Ascending aorta (tissue), 2 donors: ENCODE measurements at regions not wholly inside any gene's neighbourhood (a gene's known extent, or its start where the extent isn't known, plus 50 kb on each side); places are given as distances from the start of the nearest gene placed in this dataset.

ENCODE experiments used
- DNase-seq, 2 donors: peaks; one replicate each; pipeline ENCODE4 v3.0.0-alpha.2; 2019; ENCODE audit warnings: low spot score in 2 of 2
- H3K27ac ChIP-seq, 2 donors: fragments of 200-600 bp; sonication (generic); one replicate each; pipeline ENCODE4 v1.5.1; 2016 to 2017; ENCODE audit warnings: mild to moderate bottlenecking in 1 of 2
- H3K27me3 ChIP-seq: fragments of 200-600 bp; sonication (generic); one replicate; pipeline ENCODE4 v1.5.1; 2017
- H3K36me3 ChIP-seq, 2 donors: fragments of 200-600 bp; sonication (generic); one replicate each; pipeline ENCODE4 v1.5.1; 2016
- H3K4me1 ChIP-seq, 2 donors: fragments of 200-600 bp; sonication (generic); one replicate each; pipeline ENCODE4 v1.5.1; 2016 to 2017; ENCODE audit warnings: mild to moderate bottlenecking in 1 of 2
- H3K4me3 ChIP-seq, 2 donors: fragments of 200-600 bp; sonication (generic); one replicate each; pipeline ENCODE4 v1.5.1; 2016 to 2017; ENCODE audit warnings: mild to moderate bottlenecking in 1 of 2
- H3K9me3 ChIP-seq, 2 donors: fragments of 200-600 bp; sonication (generic); one replicate each; pipeline ENCODE4 v1.5.1; 2016
- CTCF ChIP-seq, 3 experiments: fragments of 200-600 bp in 2 of 3; fragments of 450-650 bp in 1 of 3; sonication (generic) in 2 of 3; IDR thresholded peaks; one replicate each; pipeline ENCODE4 v1.5.1; 2016 to 2019; ENCODE audit warnings: antibody characterized with exemption in 3 of 3, mild to moderate bottlenecking in 1 of 3, moderate library complexity in 1 of 3
- intact Hi-C: fragments of 100-400 bp; cut with DNase I; formaldehyde crosslinking; loops from one replicate; pipeline ENCODE4 v1.15.1; 2023

GRCh38 chr12:45587877-45588533 lies 141.5 kb upstream of the ARID2 start:
- no peak for DNase-seq
- no peak overlapping the region for H3K4me3 ChIP-seq
- intact Hi-C loops = no loop called here
- no peaks in the 10 kb centered on the region for H3K4me1 ChIP-seq
- no peaks in the 10 kb centered on the region for H3K27me3 ChIP-seq
- no peaks in the 10 kb centered on the region for H3K36me3 ChIP-seq
- H3K9me3 ChIP-seq = no peaks in the 10 kb centered on the region
- no peak for TF ChIP-seq CTCF (IDR thresholded peaks at IDR 0.05)
- H3K27ac ChIP-seq = no peak overlapping the region

- DNase-seq = no peak
- intact Hi-C loops = no loop called here
- TF ChIP-seq CTCF (IDR thresholded peaks at IDR 0.05) = no peak
- Histone ChIP-seq H3K4me3 (no peak overlapping the region), H3K36me3 (no peaks in the 10 kb centered on the region), H3K27ac (no peak overlapping the region), H3K27me3 (no peaks in the 10 kb centered on the region), H3K9me3 (no peaks in the 10 kb centered on the region), H3K4me1 (no peaks in the 10 kb centered on the region)
Measured at GRCh38 chr12:45590646-45591045, 138.9 kb upstream of the ARID2 start.

- TF ChIP-seq CTCF (IDR thresholded peaks at IDR 0.05) = no peak
- Histone ChIP-seq H3K27ac (no peak overlapping the region), H3K4me3 (no peak overlapping the region), H3K4me1 (no peaks in the 10 kb centered on the region), H3K9me3 (no peaks in the 10 kb centered on the region), H3K27me3 (no peaks in the 10 kb centered on the region), H3K36me3 (no peaks in the 10 kb centered on the region)
- no peak for DNase-seq
- intact Hi-C loops = no loop called here
Measured at GRCh38 chr12:45591635-45592034, 137.9 kb upstream of the ARID2 start.

GRCh38 chr12:45596366-45596765 lies 133.1 kb upstream of the ARID2 start:
- H3K4me3 ChIP-seq = no peak overlapping the region
- no peaks in the 10 kb centered on the region for H3K9me3 ChIP-seq
- H3K27ac ChIP-seq = no peak overlapping the region
- no peaks in the 10 kb centered on the region for H3K36me3 ChIP-seq
- intact Hi-C loops = no loop called here
- no peaks in the 10 kb centered on the region for H3K4me1 ChIP-seq
- TF ChIP-seq CTCF (IDR thresholded peaks at IDR 0.05) = no peak
- DNase-seq = no peak
- no peaks in the 10 kb centered on the region for H3K27me3 ChIP-seq

GRCh38 chr12:45598336-45598735 lies 131.2 kb upstream of the ARID2 start:
- no peaks in the 10 kb centered on the region for H3K36me3 ChIP-seq
- no peaks in the 10 kb centered on the region for H3K4me1 ChIP-seq
- no peak for TF ChIP-seq CTCF (IDR thresholded peaks at IDR 0.05)
- no peaks in the 10 kb centered on the region for H3K27me3 ChIP-seq
- DNase-seq = no peak
- intact Hi-C loops = no loop called here
- no peaks in the 10 kb centered on the region for H3K9me3 ChIP-seq
- H3K4me3 ChIP-seq = no peak overlapping the region
- no peak overlapping the region for H3K27ac ChIP-seq

GRCh38 chr12:45598761-45599160 lies 130.7 kb upstream of the ARID2 start:
- intact Hi-C loops = no loop called here
- H3K27ac ChIP-seq = no peak overlapping the region
- TF ChIP-seq CTCF (IDR thresholded peaks at IDR 0.05) = no peak
- H3K9me3 ChIP-seq = no peaks in the 10 kb centered on the region
- H3K4me3 ChIP-seq = no peak overlapping the region
- no peaks in the 10 kb centered on the region for H3K27me3 ChIP-seq
- H3K4me1 ChIP-seq = no peaks in the 10 kb centered on the region
- no peak for DNase-seq
- no peaks in the 10 kb centered on the region for H3K36me3 ChIP-seq
